ENCODE measurements at regions not wholly inside any gene's neighbourhood (a gene's known extent, or its start where the extent isn't known, plus 50 kb on each side); places are given as distances from the start of the nearest gene placed in this dataset.

DNA sequence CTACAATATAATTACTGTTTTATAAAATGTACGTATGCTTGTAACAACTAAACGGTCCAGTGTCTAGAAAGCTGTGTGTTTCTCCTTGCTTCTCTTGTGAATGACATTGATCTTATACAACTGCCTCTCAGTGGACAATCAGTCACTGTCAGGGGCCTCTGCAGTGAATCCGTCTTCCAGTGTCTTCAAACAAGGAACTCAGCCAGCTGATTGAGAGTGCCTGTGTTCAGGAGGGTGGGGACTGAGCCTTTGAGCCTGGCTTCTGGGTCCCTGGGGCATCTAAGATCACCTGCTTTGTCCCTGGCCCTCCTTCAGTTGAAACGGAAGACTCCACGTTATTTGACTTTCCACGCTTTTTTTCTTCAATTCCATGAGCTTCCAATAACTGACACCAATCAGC, 133.1 kb upstream of the SFSWAP start:
- Histone ChIP-seq H3K4me3 (no peak overlapping the region), H3K27ac (no peak overlapping the region), H3K9me3 (replicated peaks in 1 of 3) (no peaks in the 10 kb centered on the region), H3K36me3 (replicated peaks in 1 of 2) (no peaks in the 10 kb centered on the region), H3K4me1 (replicated peaks in 1 of 2) (no peaks in the 10 kb centered on the region), H3K27me3 (peaks cover 9% of the 10 kb centered on the region)
- WGBS, 4 donors = 48 to 56% (median 51%) methylated on average over 6 of the region's 6 CpGs
- no peak for DNase-seq
- intact Hi-C loops (cut with DNase I) = no loop called here
- TF ChIP-seq, protein P1, sequence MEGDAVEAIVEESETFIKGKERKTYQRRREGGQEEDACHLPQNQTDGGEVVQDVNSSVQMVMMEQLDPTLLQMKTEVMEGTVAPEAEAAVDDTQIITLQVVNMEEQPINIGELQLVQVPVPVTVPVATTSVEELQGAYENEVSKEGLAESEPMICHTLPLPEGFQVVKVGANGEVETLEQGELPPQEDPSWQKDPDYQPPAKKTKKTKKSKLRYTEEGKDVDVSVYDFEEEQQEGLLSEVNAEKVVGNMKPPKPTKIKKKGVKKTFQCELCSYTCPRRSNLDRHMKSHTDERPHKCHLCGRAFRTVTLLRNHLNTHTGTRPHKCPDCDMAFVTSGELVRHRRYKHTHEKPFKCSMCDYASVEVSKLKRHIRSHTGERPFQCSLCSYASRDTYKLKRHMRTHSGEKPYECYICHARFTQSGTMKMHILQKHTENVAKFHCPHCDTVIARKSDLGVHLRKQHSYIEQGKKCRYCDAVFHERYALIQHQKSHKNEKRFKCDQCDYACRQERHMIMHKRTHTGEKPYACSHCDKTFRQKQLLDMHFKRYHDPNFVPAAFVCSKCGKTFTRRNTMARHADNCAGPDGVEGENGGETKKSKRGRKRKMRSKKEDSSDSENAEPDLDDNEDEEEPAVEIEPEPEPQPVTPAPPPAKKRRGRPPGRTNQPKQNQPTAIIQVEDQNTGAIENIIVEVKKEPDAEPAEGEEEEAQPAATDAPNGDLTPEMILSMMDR (IDR thresholded peaks at IDR 0.05) = no peak
- no peak for TF ChIP-seq POLR2A (IDR thresholded peaks at IDR 0.05)

DNA sequence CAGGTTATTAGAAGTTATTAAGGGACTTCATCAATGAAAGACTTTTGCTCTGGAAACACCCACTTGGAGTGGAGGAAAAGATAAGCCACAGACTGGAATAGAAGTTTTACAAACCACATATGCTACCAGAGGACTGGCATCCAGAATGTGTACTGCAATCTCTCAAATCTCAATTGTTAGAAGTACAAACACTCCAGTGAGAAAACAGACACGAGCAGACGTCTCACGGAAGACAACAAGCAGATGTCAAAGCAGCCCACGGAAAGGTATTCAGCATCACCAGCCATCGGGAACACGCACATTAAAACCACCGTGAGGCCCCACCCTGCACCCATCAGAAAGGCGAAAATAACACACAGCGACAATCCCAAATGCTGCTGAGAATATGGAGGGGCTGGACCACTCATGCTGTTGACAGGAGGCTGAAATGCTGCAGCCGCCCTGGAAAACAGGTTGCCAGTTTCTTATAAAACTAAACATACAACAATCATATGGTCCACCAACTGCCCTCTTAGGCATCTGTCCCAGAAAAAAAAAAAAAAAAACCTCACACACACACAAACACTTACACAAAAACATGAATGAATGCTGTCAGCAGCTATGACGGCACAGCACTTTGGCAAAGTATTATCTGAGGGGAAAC, 131.9 kb upstream of the SFSWAP start:
- WGBS, 4 donors = 44 to 63% (median 54%) methylated on average over 11 of the region's 11 CpGs
- no peaks in the 10 kb centered on the region for H3K4me1 ChIP-seq (replicated peaks in 1 of 2)
- intact Hi-C loops (cut with DNase I) = no loop called here
- no peaks in the 10 kb centered on the region for H3K36me3 ChIP-seq (replicated peaks in 1 of 2)
- no peak for DNase-seq
- H3K27me3 ChIP-seq = peaks cover 9% of the 10 kb centered on the region
- TF ChIP-seq POLR2A (IDR thresholded peaks at IDR 0.05) = no peak
- TF ChIP-seq, protein P1 (IDR thresholded peaks at IDR 0.05) = no peak
- no peaks in the 10 kb centered on the region for H3K9me3 ChIP-seq (replicated peaks in 1 of 3)
- H3K27ac ChIP-seq = no peak overlapping the region
- H3K4me3 ChIP-seq = no peak overlapping the region

DNA sequence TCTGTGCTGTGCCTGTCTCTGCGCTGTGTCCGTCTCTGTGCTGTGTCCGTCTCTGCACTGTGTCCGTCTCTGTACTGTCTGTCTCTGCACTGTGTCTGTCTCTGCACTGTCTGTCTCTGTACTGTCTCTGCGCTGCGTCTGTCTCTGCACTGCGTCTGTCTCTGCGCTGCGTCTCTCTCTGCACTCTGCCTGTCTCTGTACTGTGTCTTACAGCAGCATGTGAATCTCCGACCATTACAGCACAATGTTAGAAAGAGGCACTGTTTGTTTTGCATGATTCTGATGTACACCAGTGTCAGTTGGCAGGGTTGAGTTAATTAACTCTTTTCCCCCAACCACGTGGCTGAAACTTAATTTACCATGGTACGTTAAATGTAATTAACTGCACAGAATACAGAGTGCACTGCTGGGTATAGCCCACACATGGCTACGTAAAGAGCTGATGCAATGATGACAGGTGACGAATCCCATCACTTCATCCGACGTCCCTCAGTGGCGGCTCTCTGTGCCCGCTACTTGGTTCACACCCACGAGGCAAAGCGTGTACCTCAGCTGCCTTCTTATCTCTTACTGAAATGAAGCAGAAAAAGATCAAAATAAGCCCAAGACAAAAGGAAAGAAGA, 127.7 kb upstream of the SFSWAP start:
- no peak overlapping the region for H3K4me3 ChIP-seq
- no peaks in the 10 kb centered on the region for H3K9me3 ChIP-seq (replicated peaks in 1 of 3)
- H3K27ac ChIP-seq = no peak overlapping the region
- H3K4me1 ChIP-seq (replicated peaks in 1 of 2) = no peaks in the 10 kb centered on the region
- TF ChIP-seq POLR2A (IDR thresholded peaks at IDR 0.05) = no peak
- TF ChIP-seq, protein P1 (IDR thresholded peaks at IDR 0.05) = no peak
- H3K36me3 ChIP-seq (replicated peaks in 1 of 2) = no peaks in the 10 kb centered on the region
- peaks cover 6% of the 10 kb centered on the region for H3K27me3 ChIP-seq
- DNase-seq = peak in 1 of 7 donors; percentile 61
- intact Hi-C loops (cut with DNase I) = no loop called here
- WGBS, 4 donors = 65 to 70% (median 65%) methylated on average over 20 of the region's 20 CpGs

DNA sequence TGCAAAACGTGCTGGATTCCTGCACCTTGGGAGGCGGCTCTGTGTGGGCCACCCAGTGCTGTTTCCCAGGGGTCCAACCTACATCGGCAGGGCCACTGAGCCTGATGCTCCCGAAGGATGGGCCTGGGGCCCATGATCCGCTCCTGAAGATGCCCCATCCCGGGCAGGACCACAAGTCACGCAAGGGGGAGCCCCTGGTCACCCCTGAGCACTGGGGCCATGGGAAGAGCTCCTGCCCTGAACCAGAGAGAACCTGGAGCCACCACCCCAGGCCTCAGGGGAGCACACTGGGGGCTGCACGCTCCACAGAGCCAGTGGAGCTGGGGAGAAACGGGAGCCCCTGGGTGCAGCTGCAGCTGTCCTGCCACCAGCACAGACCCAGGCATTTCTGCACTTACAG, 124.6 kb upstream of the SFSWAP start:
- TF ChIP-seq POLR2A (IDR thresholded peaks at IDR 0.05) = no peak
- TF ChIP-seq, protein P1 (IDR thresholded peaks at IDR 0.05) = no peak
- Histone ChIP-seq H3K36me3 (replicated peaks in 1 of 2) (no peaks in the 10 kb centered on the region), H3K27me3 (no peaks in the 10 kb centered on the region), H3K4me1 (replicated peaks in 1 of 2) (no peaks in the 10 kb centered on the region), H3K4me3 (no peak overlapping the region), H3K27ac (no peak overlapping the region), H3K9me3 (replicated peaks in 1 of 3) (no peaks in the 10 kb centered on the region)
- DNase-seq = no peak
- WGBS, 4 donors = 60 to 84% (median 77%) methylated on average over 2 to 9 of the region's 9 CpGs; no CpG with 5 or more reads in 1 of the 4 donors
- intact Hi-C loops (cut with DNase I) = no loop called here

Measured in adrenal gland (tissue), 9 donors.